CD1c-positive myeloid dendritic cell (primary cell): ENCODE measurements at regions not wholly inside any gene's neighbourhood (a gene's known extent, or its start where the extent isn't known, plus 50 kb on each side); places are given as distances from the start of the nearest gene placed in this dataset.
A peak's percentile ranks its signal among the peaks of the same experiment; 100 is the strongest.

Source experiments
- DNase-seq: peaks from one replicate; pipeline ENCODE4 v3.0.0-alpha.2; 2016; ENCODE audit errors: extremely low spot score

- no peak for DNase-seq
Observed at GRCh38 chr4:41458689-41459088, 79.3 kb upstream of the LIMCH1 start.

- DNase-seq: no peak
Observed at GRCh38 chr4:41460641-41461040, 77.3 kb upstream of the LIMCH1 start.

- DNase-seq: no peak
Observed at GRCh38 chr4:41461780-41462307, 76.1 kb upstream of the LIMCH1 start.

GRCh38 chr4:41465146-41465761 lies 72.7 kb upstream of the LIMCH1 start:
- no peak for DNase-seq

GRCh38 chr4:41466249-41466648 lies 71.7 kb upstream of the LIMCH1 start:
- DNase-seq: no peak

GRCh38 chr4:41468122-41468521 lies 69.8 kb upstream of the LIMCH1 start:
- DNase-seq: no peak

GRCh38 chr4:41471126-41472071 lies 66.6 kb upstream of the LIMCH1 start:
- DNase-seq: no peak

- no peak for DNase-seq
Observed at GRCh38 chr4:41472081-41472480, 65.9 kb upstream of the LIMCH1 start.

- no peak for DNase-seq
Observed at GRCh38 chr4:41473176-41473575, 64.8 kb upstream of the LIMCH1 start.

GRCh38 chr4:41475402-41475801 lies 62.6 kb upstream of the LIMCH1 start:
- no peak for DNase-seq

GRCh38 chr4:41476310-41476885 lies 61.6 kb upstream of the LIMCH1 start:
- no peak for DNase-seq

GRCh38 chr4:41477181-41477905 lies 60.6 kb upstream of the LIMCH1 start:
- DNase-seq: no peak

- DNase-seq: no peak
Observed at GRCh38 chr4:41478518-41478917, 59.4 kb upstream of the LIMCH1 start.

GRCh38 chr4:41480896-41481311 lies 57.1 kb upstream of the LIMCH1 start:
- no peak for DNase-seq

GRCh38 chr4:41483771-41484170 lies 54.2 kb upstream of the LIMCH1 start:
- no peak for DNase-seq

GRCh38 chr4:41485041-41485440 lies 52.9 kb upstream of the LIMCH1 start:
- peak; percentile 41 for DNase-seq

GRCh38 chr4:41487868-41488440 lies 50.0 kb upstream of the LIMCH1 start:
- DNase-seq: no peak
